ENCODE measurements at regions not wholly inside any gene's neighbourhood (a gene's known extent, or its start where the extent isn't known, plus 50 kb on each side); places are given as distances from the start of the nearest gene placed in this dataset.
A peak's percentile ranks its signal among the peaks of the same experiment; 100 is the strongest.

DNA sequence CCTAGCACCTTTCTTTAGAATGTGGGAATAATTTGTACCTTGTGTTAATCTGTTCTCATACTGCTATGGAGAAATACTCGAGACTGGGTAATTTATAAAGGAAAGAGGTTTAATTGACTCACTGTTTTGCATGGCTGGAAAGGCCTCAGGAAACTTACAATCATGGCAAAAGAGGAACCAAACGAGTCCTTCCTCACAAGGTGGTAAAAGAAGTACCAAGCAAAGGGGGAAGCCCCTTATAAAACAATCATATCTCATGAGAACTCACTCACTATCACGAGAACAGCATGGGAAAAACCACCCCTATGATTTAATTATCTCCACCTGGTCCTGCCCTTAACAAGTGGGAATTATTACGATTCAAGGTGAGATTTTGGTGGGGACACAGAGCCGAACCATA, 127.1 kb upstream of the ANO3 start:
- H3K27me3 ChIP-seq: no peaks in the 10 kb centered on the region
- no peaks in the 10 kb centered on the region for H3K36me3 ChIP-seq
- H3K9me3 ChIP-seq: no peaks in the 10 kb centered on the region
- 56 to 66% methylated on average over 5 of the region's 5 CpGs for WGBS, 2 donors
- no peak for DNase-seq
- no peaks in the 10 kb centered on the region for H3K4me1 ChIP-seq
- H3K27ac ChIP-seq: no peak overlapping the region
- intact Hi-C loops (cut with DNase I): no loop called here
- TF ChIP-seq, protein P1, sequence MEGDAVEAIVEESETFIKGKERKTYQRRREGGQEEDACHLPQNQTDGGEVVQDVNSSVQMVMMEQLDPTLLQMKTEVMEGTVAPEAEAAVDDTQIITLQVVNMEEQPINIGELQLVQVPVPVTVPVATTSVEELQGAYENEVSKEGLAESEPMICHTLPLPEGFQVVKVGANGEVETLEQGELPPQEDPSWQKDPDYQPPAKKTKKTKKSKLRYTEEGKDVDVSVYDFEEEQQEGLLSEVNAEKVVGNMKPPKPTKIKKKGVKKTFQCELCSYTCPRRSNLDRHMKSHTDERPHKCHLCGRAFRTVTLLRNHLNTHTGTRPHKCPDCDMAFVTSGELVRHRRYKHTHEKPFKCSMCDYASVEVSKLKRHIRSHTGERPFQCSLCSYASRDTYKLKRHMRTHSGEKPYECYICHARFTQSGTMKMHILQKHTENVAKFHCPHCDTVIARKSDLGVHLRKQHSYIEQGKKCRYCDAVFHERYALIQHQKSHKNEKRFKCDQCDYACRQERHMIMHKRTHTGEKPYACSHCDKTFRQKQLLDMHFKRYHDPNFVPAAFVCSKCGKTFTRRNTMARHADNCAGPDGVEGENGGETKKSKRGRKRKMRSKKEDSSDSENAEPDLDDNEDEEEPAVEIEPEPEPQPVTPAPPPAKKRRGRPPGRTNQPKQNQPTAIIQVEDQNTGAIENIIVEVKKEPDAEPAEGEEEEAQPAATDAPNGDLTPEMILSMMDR (IDR thresholded peaks at IDR 0.05): no peak
- no peak for TF ChIP-seq POLR2A (IDR thresholded peaks at IDR 0.05)
- no peak overlapping the region for H3K4me3 ChIP-seq

DNA sequence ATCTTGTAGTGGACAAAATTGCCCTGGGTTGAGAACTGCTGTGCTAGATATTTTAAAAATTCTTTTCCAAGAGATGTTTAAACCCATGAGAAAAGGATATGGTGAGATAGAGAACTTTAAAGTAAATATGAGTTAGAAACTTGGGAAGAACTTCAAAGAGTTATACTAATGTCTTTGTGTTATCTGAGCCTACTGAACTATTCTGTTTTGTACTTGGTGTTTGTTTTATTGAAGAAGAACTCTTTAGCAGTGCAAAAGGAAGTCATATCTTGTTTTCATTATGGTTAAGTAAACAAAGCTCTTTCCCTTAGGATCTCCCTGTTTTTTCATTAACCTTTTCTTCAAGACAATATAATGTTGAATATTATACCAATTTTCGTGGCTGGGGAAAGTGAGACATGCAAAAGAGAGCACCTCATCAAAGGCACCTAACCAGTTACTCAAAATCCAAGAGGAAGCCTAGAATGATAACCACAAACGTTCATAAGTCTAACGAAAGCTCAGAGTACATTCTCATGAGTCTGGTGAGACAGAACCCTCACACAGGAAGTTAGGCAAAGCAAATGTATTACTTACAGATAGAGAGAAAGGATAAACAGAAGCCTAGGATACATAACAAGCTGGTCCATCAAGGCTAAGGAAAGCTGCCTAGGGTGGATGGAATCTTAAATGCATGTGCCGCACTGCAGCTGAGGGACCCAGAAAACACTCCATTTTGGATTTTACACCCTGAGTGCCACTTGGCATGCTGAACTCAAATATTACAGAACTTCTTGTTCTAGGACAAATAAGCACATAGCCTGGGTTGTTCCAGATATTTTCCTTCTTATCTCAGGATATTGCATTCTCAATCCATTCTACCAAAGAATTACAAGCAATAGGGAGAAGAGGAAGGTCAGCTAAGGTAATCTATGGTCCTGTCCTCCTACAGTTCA, 112.5 kb upstream of the ANO3 start:
- no peak overlapping the region for H3K27ac ChIP-seq
- 46 to 65% methylated on average over 4 of the region's 4 CpGs for WGBS, 2 donors
- H3K36me3 ChIP-seq: no peaks in the 10 kb centered on the region
- no peaks in the 10 kb centered on the region for H3K4me1 ChIP-seq
- no peaks in the 10 kb centered on the region for H3K9me3 ChIP-seq
- TF ChIP-seq, protein P1 (IDR thresholded peaks at IDR 0.05): no peak
- TF ChIP-seq POLR2A (IDR thresholded peaks at IDR 0.05): no peak
- intact Hi-C loops (cut with DNase I): no loop called here
- no peaks in the 10 kb centered on the region for H3K27me3 ChIP-seq
- H3K4me3 ChIP-seq: no peak overlapping the region
- DNase-seq: no peak

DNA sequence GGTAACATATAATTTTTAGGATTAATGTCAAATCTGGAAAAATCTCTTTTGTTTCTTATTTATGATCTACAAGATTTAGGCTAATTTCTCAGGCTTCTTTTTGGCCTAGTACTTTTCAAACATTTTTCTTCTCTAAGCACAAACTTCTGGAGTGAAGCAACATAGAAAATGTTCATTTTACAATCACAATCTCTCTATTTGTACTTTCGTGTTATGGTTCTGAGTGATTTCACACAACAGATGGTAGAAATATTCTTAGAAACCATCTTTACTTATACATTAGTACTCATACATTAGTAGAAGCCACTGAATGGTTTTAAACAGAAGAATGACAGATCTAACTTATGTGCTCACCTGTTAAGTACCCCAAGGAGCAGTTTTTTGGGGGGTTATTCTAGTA, 106.3 kb upstream of the ANO3 start:
- intact Hi-C loops (cut with DNase I): no loop called here
- H3K9me3 ChIP-seq: no peaks in the 10 kb centered on the region
- no peaks in the 10 kb centered on the region for H3K36me3 ChIP-seq
- H3K27ac ChIP-seq: no peak overlapping the region
- no peak overlapping the region for H3K4me3 ChIP-seq
- H3K27me3 ChIP-seq: no peaks in the 10 kb centered on the region
- DNase-seq: no peak
- no peaks in the 10 kb centered on the region for H3K4me1 ChIP-seq
- 71 to 88% methylated on average over 1 of the region's 1 CpG for WGBS, 2 donors
- TF ChIP-seq, protein P1 (IDR thresholded peaks at IDR 0.05): no peak
- TF ChIP-seq POLR2A (IDR thresholded peaks at IDR 0.05): no peak

DNA sequence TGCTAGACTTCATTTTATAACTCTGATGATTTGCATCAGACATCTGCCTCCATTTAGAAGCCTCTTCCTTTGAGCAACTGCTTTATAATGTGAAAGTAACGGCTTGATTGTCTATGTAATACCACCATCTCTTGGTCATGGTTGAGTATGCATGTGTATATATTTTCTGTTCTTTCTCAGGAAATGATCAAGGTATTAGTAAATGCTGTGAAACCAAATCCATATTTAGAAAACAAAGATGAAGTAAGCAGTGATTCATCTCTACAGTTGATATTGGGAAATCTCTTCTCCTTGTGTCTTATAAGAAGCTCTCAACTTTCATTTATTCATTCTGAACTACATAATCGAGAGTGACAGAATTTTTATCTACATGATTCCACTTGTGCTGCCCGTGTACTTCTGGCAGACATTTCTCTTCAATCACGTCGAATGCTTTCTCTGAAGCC, 104.6 kb upstream of the ANO3 start:
- Histone ChIP-seq H3K4me3 (no peak overlapping the region), H3K27ac (no peak overlapping the region), H3K9me3 (no peaks in the 10 kb centered on the region), H3K36me3 (no peaks in the 10 kb centered on the region), H3K27me3 (no peaks in the 10 kb centered on the region), H3K4me1 (no peaks in the 10 kb centered on the region)
- no peak for DNase-seq
- WGBS, 2 donors: 10 to 26% methylated on average over 5 of the region's 5 CpGs
- intact Hi-C loops (cut with DNase I): no loop called here
- no peak for TF ChIP-seq POLR2A (IDR thresholded peaks at IDR 0.05)
- TF ChIP-seq, protein P1 (IDR thresholded peaks at IDR 0.05): peak in 5 of 6 experiments; percentile 12 to 48 (median 31)

GRCh38 chr11:26227883-26228502, 103.9 kb upstream of the ANO3 start:
- no peak for DNase-seq
- Histone ChIP-seq H3K36me3 (no peaks in the 10 kb centered on the region), H3K4me1 (no peaks in the 10 kb centered on the region), H3K4me3 (no peak overlapping the region), H3K27ac (no peak overlapping the region), H3K9me3 (no peaks in the 10 kb centered on the region), H3K27me3 (no peaks in the 10 kb centered on the region)
- intact Hi-C loops (cut with DNase I): no loop called here
- WGBS, 2 donors: 9 to 40% methylated on average over 3 of the region's 3 CpGs
- TF ChIP-seq, protein P1 (IDR thresholded peaks at IDR 0.05): no peak
- no peak for TF ChIP-seq POLR2A (IDR thresholded peaks at IDR 0.05)
